Eye (tissue), 1 donor: ENCODE measurements at regions not wholly inside any gene's neighbourhood (a gene's known extent, or its start where the extent isn't known, plus 50 kb on each side); places are given as distances from the start of the nearest gene placed in this dataset.

ENCODE experiments used
- DNase-seq: peaks from one replicate; pipeline ENCODE4 v3.0.0-alpha.2; 2015

DNA sequence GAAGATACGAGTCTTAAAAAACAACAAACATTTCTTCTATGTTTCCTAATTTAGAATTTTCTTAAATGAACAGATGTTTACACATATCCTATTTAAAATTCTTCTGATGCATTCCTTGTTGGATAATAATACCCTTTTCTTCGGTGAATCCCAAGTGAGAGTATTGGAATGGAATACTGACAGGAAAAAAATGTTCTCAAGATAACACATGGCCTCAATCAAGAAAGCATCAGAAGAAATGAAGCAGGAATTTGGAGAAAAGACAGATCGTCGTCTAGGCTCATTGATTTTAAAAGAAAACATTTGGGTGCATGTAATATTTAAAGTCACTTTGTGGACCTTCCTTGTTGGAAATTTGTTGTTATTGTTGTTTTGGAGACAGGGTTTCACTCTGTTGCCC, 196.9 kb upstream of the ANK2 start:
- DNase-seq = no peak

DNA sequence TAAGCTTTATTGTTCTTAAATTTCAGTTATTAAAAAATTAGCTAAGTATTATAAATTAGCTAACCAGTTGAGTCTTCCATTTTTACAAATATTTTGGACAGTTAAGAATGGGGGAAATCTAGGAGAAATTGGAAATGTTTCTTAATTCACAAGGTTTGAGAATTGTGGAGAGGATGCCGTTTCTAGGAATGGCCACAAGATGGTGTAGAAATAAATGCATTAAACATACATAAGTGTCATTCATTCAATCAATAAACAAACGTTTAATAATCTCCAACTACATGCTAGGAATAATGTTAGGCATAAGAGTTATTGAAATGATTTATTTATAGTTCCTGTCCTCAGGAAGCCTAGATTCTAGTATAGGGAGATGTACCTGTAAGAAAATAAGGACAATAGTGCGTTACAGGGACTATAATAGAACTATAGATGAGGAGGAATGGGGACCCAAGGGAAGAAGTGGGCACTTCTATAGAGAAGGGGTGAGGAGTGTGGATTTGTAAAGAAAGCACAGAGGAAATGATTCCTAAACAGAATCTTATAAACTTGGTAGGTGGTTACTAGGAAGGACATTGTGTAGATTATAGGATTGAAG, 195.7 kb upstream of the ANK2 start:
- no peak for DNase-seq

DNA sequence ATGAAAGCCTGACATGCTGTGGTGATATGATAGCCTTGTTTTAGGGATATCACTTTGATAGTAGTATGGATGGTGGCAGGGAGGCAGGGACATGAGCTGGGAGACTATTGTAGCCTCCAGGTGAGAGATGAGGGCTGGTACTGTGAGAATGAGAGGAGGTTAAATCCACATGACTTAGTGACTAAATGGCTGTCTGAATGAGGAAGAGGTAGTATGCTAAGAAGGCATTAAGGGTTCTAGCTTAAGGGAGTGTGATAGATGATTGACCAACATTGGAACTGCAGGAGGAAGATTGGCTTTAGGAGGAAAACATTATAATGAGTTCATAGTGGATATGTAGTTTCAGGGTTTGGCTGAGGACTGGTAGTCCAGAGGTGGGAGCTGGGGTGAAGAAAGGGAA, 195.0 kb upstream of the ANK2 start:
- no peak for DNase-seq

DNA sequence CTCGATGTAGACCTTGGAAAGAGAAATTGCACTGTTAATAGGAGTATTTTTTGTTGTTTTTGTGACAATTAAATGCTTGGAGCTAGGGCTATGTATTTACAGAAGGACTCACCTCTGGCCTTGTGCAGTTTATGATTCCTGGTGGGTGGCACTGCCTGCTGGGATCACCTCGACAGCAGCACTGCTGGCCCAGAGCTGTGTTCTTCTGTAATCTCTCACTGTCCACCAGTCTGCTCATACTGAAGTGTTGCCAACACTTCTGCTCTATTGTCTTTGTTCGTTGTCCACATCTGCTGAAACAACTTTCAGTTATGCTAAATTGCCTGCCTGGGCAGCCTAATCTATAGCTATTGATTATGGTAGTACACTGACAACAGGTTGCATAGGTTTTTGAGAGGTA, 194.4 kb upstream of the ANK2 start:
- DNase-seq = no peak

DNA sequence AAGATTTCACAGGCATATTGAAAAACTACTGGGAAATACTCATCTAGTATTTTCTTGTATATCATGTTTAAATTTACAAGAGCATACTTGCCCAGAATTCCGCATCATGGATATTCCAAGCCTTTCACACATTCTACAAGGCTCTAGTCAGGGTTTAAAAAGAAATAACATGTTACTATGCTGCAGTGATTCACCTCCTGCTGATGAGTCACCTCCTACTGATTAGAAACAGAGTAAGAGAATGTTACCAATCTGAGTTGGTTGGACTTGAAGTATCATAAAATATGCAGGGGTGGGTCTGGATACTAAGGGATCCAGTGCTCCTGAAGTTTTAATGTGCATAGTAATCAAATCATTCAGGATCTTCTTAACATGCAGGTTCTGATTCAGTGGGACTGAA, 192.0 kb upstream of the ANK2 start:
- DNase-seq = no peak

DNA sequence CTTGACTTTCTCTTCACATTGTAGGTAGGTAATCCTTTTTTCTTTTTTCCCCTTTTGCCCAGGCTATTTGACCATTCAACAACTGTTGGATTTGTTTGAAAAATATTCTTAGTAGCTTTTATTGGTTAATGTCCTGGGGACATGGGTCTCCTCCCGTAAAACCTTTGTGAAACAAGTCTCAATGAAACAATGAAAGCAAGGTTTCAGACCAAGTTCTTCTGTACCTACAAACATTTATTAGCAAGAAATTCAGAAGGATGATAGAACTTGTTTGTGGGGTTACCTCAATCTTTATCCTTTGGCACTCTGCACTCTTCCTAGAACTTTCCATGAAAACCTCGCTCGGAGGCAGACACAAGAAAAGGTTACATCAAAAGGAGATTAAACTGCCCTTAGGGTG, 190.7 kb upstream of the ANK2 start:
- no peak for DNase-seq

DNA sequence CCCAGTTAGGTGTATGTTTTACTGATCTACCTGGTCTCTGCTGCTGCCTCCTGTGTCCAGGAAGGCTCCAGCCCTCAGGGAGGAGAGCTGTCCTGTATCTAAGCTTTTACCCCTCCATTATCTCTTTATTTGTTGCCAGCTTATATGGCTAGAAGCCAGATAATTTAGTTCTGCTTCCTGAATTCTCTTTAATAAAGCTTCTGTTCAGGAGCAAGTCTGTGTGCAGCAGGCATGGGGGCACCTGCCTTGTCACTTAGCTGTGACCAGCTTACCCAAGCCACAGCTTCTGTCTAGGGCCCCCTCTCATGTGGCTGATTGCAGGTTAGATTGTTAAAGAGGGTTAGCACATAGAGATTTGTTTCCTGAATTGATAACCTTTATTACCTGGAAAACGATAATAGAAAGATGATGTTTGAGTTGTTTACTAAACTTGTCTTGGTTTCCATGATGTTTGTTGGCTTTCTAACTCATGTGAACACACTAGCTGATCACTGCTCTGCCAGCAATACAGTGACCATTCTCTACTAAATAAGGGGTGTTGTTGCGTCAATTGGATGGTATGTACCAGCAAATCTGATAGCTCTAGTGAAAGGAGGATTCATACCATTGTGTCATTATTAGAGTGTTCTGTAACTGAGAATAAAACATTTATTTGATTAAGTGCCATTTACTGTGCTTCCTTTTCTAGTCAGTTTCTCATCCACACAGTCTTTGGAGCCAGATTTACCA, 189.8 kb upstream of the ANK2 start:
- DNase-seq = no peak

DNA sequence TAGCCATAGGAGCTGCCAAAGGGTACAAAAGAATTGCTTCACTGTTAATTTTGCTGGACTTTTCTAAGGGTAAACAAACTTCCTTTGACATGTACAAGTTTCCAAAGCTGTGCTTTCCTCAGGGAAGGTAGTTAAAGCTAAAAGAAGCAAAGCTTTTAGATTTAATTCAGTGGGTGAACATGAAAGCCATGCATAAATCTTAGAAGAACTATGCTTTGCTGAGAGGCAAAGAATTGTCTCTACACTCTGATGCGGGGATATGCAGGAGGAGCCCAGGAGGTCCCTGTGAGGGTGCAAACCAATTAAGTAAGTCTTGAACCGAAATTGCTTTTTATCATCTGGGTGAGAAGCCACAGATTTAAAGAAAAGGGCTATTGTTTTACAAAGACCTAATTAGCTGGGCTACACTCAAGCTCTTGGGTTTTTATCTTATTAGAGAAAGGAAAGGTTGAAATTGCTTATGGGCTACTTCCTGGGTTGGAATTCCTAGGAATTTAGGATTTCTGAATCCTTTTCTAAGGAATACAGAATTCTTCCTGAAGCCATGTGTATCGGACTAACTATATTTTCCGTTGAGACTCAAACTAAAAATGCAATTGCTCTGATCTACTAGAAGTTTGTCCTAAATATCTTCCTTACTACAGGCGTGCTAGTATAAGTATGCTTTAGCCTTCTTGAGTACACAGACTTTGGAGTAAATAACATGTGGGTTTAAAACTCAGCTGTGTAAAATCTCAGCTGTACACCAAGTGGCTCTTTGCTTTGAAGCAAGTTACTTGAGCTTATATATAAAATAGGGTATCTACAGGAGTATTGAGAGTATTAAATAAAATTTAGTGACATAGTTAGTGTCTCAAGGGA, 188.4 kb upstream of the ANK2 start:
- DNase-seq = peak; percentile 30

DNA sequence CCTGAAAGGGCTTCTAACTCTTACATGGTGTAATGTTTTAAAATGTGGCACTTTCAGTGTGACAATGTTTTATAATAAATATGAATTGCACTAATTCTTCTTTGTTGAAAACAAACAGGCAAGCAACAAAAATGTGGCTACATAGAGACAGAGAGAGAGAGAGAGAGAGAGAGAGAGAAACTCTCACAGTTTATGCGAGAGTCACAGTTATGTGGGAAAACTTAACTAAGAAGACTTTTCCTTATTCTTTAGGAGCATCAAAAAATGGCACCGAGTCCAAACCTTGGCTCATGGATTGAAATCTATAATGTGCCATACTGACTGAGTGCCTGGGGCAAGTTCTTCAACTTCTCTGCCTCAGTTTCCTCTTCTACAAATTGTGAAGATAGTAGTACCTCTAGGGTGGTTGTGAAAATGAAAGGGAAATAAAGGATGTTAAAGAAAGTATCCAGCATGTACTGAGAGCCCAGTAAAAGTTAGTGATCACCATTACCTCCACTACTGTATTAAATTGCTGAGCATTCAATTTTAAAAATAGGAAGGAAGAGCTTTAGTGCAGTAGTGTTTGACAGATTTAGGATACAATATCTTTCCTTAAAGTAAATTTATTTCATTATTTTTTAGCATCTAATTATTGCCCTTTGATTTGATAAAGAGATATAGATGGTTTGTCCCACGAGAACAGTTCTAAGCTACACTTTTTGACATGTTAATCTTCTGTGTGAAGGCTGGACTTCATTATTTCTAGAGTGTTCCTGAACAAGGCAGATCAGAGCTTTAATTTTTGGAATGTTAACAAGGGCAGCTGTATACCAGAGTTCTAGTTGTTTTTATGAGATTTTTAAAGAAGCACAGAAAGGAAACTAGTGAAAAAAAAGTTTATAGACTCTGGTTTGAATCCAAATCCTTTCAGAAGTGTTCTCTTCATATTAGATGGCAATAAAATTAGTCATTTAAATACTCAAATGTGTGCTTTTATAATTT, 187.5 kb upstream of the ANK2 start:
- DNase-seq = no peak

DNA sequence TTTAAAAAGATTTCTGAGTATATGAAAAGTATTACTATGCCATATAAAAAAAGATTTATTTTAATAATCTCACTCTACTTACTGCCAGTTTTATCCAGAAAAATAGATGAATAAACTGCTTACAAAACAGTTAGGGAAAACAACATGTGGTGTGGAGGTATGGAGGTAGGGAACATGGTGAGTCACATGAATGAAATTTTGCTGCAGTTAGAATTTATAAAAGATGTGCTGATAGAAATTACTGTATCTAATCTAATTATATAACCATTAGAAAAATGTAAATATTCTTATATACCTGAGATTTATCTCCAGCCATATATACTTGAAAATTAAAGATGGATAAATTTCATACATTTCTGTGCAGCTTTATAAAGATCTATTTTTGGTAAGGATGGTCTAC, 184.0 kb upstream of the ANK2 start:
- no peak for DNase-seq

DNA sequence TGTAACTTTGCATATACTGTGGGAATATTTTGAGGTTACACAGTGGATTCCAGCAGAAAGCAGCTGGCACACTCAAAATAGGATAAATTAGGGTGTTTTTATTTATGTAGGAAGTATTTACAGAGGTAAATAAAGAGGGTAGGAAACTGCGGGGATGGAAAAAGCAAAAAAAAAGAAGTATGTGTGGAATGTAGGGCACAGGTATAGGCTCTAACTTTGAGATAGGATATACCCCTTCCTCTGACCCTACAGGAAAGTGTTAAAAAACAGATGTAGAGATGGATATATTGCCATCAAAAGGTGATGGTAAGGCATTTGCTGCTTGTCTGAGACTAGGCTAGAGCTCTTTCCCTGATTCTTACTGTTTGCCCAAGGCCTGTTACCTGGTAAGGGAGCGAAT, 173.1 kb upstream of the ANK2 start:
- DNase-seq = no peak

DNA sequence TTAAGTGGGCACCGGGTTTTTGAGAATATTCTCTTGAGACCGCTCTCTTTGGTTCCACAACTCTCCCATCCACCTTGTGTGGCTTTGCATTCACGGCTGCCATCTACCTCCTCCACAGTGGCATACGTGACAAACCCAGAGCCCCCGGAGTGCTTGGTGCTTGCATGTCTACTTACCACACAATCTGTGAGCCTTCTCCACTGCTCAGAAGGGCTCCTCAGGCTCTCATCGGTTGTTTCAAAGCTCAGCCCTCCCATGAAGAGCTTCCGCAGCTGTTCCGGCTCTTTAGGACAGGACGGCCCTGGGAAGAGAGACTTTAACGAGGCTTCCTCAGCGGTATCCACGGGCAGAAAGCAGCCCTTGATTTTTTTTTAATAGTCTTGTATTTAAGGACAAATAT, 167.6 kb upstream of the ANK2 start:
- DNase-seq = peak; percentile 48

DNA sequence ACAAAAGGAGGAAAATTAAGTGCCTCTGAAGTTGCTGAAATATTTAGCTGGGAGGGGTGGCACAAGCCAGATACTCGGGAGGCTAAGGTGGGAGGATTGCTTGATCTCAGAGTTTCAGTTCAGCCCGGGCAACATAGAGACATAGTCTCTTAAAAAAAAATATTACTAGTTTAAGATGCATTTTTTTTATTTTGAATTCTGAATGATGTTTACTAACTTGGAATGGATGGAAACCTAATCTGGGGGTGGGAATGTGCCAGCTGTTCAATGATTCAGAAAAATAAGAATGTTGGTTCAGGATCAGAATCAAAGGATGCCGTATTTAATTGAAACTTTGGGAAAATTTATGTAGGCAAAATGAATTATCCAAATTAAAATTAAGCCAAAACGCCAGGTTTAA, 167.2 kb upstream of the ANK2 start:
- DNase-seq = no peak

DNA sequence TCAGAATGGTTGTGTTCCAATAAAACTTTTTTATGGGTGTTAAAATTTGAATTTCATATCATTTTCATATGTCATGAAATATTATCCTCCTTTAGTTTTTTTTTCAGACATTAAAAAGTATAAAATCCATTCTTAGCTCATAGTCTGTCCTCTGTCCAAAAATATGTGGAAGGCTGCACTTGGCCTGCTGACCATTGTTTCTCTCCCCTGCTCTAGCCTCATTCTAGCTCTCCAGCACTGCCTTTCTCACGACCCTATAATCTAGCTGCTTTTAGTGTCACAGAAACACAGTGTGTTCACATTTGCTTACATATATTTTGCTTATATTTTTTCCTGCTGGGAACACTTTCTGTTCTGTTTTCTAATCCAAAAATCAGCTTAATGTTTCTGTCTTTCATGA, 165.0 kb upstream of the ANK2 start:
- no peak for DNase-seq

DNA sequence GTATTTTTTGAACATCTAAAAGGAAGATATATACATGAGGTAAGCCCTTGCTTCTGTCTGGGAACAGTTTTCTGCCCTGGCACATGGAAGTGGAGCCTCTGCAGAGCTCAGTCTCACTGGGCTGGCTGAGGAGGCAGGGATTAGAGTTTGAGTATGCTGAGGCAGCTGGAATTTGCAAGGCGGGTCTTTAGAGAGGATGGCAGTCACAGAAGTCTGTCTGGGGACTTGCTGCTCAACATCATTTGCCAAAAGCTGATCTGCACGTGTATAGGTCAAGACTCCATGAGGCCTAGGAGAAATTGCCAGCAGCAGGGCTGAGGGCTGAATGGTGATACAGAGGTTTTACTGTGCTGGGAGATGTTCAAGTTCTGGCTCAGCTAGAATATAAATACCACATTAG, 163.6 kb upstream of the ANK2 start:
- no peak for DNase-seq

DNA sequence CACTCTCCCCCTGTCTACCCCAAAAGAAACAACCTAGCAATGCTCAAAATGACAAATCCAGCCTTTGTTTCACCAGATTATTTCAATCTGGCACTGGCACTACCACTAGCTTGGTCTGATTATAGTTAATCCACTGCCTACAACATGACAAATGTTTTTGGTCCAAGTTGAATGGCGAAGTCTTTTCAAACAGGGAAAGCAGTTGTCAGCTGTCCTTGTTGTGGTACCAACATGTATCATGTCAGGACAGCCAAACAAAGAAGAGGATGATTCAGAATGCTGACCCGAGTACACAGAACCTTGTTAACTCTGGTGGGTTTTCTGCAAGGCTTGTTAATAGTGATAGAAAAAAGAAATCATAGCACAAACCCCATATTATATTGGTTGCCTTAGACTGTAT, 160.8 kb upstream of the ANK2 start:
- DNase-seq = no peak

DNA sequence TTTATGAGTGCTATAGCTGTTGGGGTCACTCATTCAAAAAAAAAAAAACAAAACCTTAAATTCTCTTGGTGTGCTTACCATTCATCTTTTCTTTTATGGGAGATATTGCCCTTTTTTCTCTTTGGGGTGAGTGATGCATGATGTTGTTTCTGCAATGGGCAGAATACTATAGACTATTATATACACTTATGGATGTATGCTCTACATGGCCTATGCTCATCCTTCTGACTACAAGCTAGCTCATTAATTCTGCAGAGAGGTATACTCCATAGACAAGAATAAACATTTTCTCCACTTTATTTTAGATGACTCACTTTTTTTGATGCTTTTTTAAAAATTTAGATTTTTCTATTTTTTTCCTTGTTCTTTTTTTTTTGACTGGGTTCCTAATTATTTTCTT, 160.3 kb upstream of the ANK2 start:
- DNase-seq = no peak

DNA sequence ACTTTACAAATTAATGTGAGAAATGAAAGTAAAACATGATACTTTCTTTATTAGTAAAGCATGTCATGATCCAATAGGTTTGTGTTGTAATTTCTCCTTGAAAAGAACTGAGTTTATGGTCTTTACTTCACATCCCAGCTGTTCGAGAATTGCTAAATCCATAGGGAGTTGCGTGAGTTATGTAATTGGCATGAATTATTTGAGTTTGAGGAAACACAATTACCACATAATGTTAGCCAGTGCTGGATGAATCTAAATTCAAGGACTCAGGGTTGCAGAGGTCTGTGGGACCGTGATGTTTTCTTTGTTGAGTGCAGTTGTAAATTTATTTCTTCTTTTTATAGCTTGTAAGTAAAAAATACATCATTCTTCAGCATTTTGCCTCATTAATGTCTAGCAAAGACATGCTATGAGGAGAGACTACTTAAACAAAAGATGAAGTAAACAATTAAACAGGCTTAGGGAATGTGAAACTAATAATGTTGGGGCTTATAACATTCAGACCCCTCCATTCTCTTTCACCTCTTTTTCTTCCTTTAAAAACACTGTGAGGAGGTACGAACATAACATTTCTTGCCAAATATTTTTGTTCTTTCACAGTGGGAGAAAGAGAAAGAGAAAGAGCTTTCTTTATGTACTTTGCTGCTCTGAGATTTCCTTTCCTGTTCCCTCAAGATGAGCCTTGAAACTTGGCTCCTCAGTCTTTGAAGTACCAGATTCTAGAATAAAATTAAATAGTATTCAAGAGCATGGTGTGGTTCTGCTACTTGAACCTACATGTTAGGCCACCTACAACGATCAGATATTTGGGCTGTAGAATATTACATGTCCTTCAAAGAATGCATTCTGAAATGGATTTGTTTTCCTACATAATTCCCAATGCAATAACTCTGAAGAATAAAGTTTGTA, 159.6 kb upstream of the ANK2 start:
- peak; percentile 53 for DNase-seq

DNA sequence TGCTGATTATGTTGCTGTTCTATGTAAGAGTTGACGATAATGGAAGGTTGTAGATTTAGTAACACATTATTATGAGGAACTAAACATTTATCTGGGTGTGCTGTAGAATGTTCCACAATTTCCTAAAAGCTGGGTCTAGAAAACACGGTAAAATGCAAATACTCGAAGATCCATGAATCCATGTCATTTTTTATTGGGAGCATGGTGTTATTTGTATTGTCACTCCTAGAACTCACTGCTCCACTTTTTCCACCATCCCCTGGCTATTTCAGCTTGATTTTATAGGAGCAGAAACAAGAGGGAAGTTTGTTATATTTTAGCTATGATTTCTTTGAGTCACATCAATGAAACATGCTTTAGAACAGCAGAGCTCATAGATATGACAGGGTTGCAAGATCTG, 155.0 kb upstream of the ANK2 start:
- DNase-seq = no peak

DNA sequence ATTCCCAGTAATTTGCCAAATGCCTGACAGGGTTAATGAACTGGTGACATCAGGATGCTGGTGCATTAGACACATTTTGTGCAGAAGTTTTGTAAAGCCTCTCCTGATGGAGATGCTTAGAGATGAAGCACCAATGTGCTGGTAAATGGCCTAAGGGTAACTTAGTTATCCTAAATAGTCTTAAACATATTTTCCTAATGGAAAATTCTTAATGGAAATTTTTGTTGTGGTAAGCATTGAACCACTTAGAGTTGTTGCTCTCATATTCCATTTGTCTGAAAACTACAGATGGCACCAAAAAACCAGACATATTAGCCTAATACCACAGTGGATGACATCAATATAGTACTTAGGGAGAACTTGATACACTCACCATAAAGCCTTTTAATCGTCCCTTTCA, 154.5 kb upstream of the ANK2 start:
- no peak for DNase-seq

DNA sequence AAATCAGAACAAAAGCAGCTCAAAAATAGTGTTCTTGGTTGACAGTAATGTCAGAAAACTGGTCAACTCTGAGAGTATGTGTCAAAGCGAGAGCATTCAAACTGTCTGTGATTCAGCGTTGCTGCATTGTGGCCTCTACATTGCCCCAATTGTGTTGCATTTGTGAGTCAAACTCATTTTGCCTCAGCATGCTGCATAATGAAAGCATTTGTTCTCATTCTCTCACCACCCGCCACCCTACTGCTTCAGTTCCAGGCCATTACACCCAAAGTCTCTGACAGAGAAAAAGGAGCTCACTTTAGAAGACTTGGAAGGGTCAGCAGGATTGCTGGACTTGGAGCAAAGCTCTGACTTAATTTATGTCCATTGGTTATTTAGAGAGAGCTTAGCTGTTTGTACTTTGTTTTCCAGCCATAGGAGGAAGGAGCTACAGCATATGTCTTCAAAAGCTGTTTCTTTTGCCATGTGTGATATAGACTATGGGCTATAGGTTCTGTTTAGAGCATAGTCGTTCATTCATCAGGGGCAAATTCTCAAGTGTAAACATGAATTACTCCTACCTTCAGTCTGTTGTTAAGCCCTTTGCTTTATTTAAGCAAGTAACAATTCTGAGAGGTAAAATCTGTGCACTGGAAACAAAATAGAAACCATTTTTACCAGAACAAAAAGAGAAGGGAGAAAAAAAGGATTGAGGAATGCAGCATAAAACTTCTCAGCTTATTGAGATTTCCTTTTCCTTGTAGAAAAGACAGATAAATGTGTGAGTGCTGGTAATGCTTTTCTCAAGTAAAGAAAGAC, 153.4 kb upstream of the ANK2 start:
- DNase-seq = peak; percentile 55
